ENCODE measurements at regions not wholly inside any gene's neighbourhood (a gene's known extent, or its start where the extent isn't known, plus 50 kb on each side); places are given as distances from the start of the nearest gene placed in this dataset.

DNA sequence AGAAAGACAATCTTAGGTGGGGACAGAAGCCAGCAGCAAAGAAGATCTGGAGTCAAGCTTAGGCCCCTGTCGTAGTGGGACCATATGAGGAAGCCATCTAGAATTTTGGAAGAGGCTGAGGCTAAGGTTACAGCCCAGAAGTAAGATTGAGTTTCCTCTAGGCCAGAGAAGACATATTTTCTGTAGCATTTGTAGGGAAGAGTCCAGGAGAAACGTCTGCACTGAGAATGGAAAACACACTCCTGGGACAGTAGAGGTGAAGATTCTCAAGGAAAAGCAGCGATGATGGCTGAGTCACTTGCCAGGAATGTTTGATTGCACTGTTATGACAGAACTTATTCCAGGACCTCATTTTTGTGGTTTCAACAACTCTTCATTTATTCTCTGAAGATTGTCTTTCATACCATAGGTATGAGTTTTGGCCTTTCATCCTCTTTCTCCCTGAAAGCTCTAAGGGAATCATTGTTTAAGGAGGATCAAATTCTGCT is 107.2 kb downstream of the GTPBP8 start:
- TF ChIP-seq, protein P1, sequence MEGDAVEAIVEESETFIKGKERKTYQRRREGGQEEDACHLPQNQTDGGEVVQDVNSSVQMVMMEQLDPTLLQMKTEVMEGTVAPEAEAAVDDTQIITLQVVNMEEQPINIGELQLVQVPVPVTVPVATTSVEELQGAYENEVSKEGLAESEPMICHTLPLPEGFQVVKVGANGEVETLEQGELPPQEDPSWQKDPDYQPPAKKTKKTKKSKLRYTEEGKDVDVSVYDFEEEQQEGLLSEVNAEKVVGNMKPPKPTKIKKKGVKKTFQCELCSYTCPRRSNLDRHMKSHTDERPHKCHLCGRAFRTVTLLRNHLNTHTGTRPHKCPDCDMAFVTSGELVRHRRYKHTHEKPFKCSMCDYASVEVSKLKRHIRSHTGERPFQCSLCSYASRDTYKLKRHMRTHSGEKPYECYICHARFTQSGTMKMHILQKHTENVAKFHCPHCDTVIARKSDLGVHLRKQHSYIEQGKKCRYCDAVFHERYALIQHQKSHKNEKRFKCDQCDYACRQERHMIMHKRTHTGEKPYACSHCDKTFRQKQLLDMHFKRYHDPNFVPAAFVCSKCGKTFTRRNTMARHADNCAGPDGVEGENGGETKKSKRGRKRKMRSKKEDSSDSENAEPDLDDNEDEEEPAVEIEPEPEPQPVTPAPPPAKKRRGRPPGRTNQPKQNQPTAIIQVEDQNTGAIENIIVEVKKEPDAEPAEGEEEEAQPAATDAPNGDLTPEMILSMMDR (IDR thresholded peaks at IDR 0.05), result no peak
- TF ChIP-seq POLR2AphosphoS5 (IDR thresholded peaks at IDR 0.05) (no peak), POLR2A (IDR thresholded peaks at IDR 0.05) (no peak), EP300 (IDR thresholded peaks at IDR 0.05; ENCODE audit: low read depth) (no peak)

All from transverse colon (tissue), 4 donors.